SK-N-SH treated with all-trans-retinoic acid at 6 μM for 48 hours (cell line): ENCODE measurements at regions not wholly inside any gene's neighbourhood (a gene's known extent, or its start where the extent isn't known, plus 50 kb on each side); places are given as distances from the start of the nearest gene placed in this dataset.

Experiments used
- PPARA ChIP-seq: fragments of 250-450 bp; sonication (Bioruptor Pico); IDR thresholded peaks from 2 replicates; pipeline ENCODE4 v1.5.0; 2020; ENCODE audit warnings: mild to moderate bottlenecking, borderline replicate concordance
- RARB ChIP-seq: fragments of 250-450 bp; sonication (Bioruptor Pico); IDR thresholded peaks from 2 replicates; pipeline ENCODE4 v1.8.0; 2021; ENCODE audit warnings: mild to moderate bottlenecking, moderate library complexity
- ZFP30 ChIP-seq: fragments of 450-650 bp; formaldehyde crosslinking; IDR thresholded peaks from 2 replicates; pipeline ENCODE4 v1.5.0; 2022; ENCODE audit warnings: mild to moderate bottlenecking, moderate library complexity
- ZNF565 ChIP-seq: fragments of 450-650 bp; formaldehyde crosslinking; conservative IDR thresholded peaks from 2 replicates; pipeline ENCODE4 v1.5.0; 2020; ENCODE audit warnings: low read depth, mild to moderate bottlenecking, moderate library complexity
- TF ChIP-seq, protein P1 (sequence below): fragments of 250-450 bp; sonication (Bioruptor Pico); IDR thresholded peaks from 2 replicates; pipeline ENCODE4 v1.5.1; 2020; ENCODE audit warnings: low read depth, mild to moderate bottlenecking, moderate library complexity
- TF ChIP-seq, protein P2 (sequence below): fragments of 250-450 bp; sonication (Bioruptor Pico); IDR thresholded peaks from 2 replicates; pipeline ENCODE4 v1.8.0; 2020; ENCODE audit warnings: mild to moderate bottlenecking, moderate library complexity, borderline replicate concordance

DNA sequence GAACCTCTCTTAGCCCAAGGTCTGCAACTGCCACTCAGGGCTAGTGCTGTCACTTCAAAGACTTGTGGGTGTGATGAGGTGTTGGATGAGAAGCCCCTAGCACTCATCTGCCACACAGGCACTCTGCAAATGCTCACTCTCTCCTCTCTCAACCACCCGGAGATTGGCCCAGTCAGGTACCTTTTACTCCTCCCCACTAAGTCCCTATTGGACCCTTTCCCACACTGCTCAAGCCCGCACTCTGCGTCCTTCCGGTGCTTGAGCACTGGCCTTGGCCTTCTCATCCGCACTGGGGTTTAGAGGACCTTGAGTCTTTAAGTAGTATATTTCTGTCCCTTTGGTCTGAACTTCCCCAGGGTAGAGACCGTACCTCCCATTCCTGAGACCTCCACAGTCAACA, 308.0 kb downstream of the NXPE2 start:
- TF ChIP-seq, protein P1, sequence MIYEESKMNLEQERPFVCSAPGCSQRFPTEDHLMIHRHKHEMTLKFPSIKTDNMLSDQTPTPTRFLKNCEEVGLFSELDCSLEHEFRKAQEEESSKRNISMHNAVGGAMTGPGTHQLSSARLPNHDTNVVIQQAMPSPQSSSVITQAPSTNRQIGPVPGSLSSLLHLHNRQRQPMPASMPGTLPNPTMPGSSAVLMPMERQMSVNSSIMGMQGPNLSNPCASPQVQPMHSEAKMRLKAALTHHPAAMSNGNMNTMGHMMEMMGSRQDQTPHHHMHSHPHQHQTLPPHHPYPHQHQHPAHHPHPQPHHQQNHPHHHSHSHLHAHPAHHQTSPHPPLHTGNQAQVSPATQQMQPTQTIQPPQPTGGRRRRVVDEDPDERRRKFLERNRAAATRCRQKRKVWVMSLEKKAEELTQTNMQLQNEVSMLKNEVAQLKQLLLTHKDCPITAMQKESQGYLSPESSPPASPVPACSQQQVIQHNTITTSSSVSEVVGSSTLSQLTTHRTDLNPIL (CRISPR knock-in tag) = no peak
- TF ChIP-seq, protein P2, sequence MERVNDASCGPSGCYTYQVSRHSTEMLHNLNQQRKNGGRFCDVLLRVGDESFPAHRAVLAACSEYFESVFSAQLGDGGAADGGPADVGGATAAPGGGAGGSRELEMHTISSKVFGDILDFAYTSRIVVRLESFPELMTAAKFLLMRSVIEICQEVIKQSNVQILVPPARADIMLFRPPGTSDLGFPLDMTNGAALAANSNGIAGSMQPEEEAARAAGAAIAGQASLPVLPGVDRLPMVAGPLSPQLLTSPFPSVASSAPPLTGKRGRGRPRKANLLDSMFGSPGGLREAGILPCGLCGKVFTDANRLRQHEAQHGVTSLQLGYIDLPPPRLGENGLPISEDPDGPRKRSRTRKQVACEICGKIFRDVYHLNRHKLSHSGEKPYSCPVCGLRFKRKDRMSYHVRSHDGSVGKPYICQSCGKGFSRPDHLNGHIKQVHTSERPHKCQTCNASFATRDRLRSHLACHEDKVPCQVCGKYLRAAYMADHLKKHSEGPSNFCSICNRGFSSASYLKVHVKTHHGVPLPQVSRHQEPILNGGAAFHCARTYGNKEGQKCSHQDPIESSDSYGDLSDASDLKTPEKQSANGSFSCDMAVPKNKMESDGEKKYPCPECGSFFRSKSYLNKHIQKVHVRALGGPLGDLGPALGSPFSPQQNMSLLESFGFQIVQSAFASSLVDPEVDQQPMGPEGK (CRISPR knock-in tag) = no peak
- TF ChIP-seq RARB (CRISPR knock-in tag) = no peak
- TF ChIP-seq PPARA (CRISPR knock-in tag) = no peak
- TF ChIP-seq ZFP30 (CRISPR knock-in tag) = no peak
- TF ChIP-seq ZNF565 (CRISPR knock-in tag) = no peak
